GM19467 (cell line): ENCODE measurements at regions not wholly inside any gene's neighbourhood (a gene's known extent, or its start where the extent isn't known, plus 50 kb on each side); places are given as distances from the start of the nearest gene placed in this dataset.

ENCODE experiments used
- ATAC-seq: cut with Tn5 transposase; IDR thresholded peaks from one replicate; pipeline ENCODE4 v1.9.1; 2021; ENCODE audit warnings: mild to moderate bottlenecking, moderate library complexity; ENCODE audit not compliant: unreplicated experiment

- no peak for ATAC-seq
Measured at GRCh38 chr6:87815449-87815848, 113.4 kb upstream of the AKIRIN2 start.

GRCh38 chr6:87808005-87808757 is 106.1 kb upstream of the AKIRIN2 start:
- ATAC-seq: no peak

DNA sequence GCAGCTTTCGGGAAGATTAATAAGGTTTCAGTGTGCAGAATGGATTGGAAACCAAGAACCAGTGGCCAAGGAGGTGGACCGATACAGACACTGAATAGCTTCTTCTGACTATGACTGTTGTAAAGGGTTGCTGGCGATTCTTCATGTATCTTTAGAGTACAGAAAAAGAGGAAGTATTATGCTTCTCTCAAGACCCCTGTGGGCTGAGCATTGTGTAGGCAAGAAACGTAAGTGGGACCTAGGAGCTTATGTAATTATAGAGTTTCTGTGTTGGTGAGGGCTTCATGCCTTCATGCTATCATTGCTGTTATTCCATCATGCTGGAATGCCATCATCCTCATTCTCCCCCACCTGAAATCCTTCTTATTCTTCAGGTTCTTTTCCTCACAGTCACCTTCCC is 105.4 kb upstream of the AKIRIN2 start:
- no peak for ATAC-seq

DNA sequence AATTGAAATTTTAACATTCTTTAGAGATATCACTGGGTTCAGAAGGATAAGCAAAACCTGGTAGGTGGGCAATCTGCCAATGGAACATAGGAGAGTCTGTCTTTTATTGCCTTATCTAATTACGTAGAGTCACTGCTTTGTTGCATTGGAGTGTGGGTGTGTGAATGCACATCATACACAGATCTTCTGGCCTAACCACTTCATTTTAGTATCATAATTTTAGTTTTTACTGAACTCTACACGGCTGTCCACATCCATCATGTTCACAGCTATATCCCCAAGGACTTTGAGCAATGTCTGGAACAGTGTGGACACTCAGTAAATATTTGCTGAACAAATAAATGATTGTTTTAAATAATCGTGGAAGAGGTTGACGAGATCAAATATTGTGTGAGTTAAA is 104.6 kb upstream of the AKIRIN2 start:
- no peak for ATAC-seq

GRCh38 chr6:87806099-87806498 is 104.1 kb upstream of the AKIRIN2 start:
- no peak for ATAC-seq

DNA sequence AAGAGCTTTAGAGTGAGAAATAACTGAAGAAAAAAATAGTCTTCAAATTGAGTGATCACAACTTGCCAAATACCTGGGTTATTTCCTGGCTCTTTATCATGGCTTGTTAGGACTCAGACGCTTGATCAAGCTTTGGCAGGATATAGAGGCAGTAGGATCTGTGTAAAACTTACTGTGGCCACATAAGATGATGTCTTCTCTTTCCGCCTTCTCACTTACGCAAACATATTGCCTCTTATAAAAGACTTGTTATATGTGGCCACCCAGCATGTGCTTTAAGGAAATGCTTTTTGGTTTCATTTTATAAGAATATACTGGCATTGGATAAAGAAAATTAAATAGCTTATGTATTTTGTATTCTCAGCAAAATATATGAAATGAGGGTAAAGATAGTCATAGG is 101.8 kb upstream of the AKIRIN2 start:
- no peak for ATAC-seq

DNA sequence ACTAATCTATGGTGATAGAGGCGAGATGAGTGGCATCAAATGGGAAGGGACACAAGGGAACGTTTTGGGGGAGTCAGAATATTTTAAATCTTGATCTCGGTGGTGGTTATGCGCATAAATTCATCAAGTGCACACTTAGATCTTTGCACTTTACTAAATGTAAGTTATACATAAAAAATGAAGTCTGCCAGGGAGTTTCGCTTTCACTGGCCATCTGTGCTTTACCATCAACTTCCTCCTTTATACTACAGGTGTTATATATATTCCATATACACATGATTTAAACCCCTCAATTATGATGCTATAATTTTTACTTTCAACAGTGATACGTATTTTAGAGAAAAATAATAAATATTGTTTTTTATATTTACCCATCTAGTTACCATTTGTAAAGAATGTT is 97.6 kb upstream of the AKIRIN2 start:
- no peak for ATAC-seq

DNA sequence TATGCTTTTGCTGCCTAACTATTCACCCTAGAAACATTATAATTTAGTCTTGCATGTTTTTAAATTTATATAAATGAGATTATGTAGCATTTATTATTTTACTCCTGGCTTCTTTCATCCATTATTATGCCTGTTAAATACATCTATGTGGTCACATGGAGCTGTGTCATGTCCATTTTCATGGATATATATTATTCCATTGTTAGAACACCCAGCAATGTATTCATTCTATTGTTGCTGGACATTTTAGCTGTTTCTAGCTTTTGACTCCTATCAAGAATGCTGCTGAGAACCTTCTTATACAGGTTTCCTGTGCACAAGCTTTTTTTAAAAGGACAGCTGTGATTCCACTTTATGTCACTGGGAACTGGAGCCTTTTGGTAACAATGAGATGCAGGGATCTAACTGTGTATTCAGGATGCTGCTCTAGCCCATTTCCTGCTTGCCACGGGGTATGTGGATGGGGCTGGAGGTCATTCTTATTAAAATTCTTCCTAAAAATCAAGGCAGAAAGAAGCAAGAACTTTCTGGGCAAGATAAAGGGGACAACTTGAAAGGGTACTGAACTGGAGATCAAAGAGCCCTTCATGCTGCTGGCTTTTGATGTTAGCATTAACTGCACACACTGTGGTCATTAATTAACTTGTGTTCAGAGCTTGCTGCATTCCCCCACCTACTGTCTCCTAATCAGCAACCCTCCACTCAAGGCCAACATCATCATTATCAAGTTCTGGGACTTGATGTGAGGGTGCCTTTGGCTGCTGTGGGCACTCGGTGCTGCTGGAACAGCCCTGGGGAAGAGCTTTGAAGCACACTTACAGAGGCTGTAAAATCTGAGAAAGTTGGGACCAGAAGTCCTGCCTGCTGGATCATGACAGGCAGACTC is 96.6 kb upstream of the AKIRIN2 start:
- no peak for ATAC-seq

- no peak for ATAC-seq
Measured at GRCh38 chr6:87794922-87795885, 93.2 kb upstream of the AKIRIN2 start.

GRCh38 chr6:87793315-87793714 is 91.3 kb upstream of the AKIRIN2 start:
- ATAC-seq: no peak

- ATAC-seq: no peak
Measured at GRCh38 chr6:87791982-87792381, 89.9 kb upstream of the AKIRIN2 start.

DNA sequence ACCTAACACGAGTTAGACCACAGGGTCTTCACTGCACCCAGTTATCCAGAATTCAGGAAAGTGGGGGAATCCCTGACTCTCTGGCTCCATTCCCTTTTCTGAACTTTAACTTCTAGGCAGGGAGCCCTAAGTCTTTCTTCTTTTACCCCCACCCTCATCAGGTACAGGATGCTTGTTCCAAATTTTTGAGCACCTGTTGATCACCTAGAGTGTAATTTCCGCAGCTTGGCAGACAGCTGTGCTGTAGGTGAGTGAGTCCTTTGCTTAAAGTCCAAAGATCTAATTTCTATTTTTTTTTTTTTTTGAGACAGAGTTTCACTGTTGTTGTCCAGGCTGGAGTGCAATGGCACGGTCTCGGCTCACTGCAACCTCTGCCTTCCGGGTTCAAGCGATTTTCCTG is 89.5 kb upstream of the AKIRIN2 start:
- ATAC-seq: no peak

- no peak for ATAC-seq
Measured at GRCh38 chr6:87791029-87791428, 89.0 kb upstream of the AKIRIN2 start.

DNA sequence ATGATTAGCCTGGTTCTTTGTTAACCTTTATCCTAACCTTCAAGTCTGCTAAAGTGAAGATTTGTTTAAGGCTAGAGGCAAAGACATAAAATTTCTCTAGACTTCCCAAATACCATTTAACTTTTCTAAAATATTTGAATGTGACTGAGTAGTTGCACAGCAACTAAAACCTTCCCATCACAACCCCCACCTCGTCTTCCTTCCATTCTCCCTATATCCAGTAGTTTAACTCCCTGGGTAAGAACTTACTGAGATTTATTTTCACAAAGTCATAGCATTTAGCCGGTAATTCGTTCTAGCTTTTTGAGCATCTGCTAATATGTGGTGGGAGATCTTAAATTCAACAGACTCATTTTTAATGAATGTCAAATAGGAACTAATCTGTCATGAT is 87.9 kb upstream of the AKIRIN2 start:
- no peak for ATAC-seq

DNA sequence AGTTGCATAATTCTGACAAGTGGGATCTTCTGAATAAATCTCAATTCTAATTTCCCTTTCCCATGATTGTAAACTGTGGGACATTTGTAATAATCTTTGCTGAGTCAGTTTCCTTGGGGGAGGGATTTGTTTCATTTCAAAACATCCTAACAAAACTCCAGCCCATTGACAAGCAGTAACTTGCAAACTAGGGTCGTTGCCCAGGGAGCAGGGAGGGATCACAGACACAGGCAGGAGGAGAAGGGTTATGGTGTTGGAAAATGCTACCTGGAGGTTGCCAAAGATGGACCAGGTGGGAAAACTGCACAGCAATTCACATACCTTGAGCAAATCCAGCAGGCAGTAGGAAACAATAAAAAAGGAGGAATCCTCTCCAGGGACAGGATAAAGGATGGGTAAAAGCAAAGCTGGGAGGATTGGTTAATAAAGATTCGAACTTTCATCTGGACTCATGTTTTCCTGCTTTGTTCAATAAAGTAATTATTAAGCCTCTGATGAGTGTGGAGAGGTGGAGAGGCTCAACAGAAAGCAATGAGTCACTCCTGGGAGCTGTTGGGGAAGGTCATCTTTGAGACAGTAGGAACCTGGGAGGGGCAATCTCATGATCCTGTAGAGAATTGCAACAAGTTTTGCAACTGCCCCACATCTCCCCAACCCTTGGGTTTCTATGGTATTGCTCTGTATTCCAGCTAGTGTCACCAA is 87.3 kb upstream of the AKIRIN2 start:
- ATAC-seq: no peak

GRCh38 chr6:87788141-87788540 is 86.1 kb upstream of the AKIRIN2 start:
- ATAC-seq: no peak

GRCh38 chr6:87785229-87785862 is 83.3 kb upstream of the AKIRIN2 start:
- no peak for ATAC-seq

GRCh38 chr6:87784690-87785089 is 82.7 kb upstream of the AKIRIN2 start:
- no peak for ATAC-seq

DNA sequence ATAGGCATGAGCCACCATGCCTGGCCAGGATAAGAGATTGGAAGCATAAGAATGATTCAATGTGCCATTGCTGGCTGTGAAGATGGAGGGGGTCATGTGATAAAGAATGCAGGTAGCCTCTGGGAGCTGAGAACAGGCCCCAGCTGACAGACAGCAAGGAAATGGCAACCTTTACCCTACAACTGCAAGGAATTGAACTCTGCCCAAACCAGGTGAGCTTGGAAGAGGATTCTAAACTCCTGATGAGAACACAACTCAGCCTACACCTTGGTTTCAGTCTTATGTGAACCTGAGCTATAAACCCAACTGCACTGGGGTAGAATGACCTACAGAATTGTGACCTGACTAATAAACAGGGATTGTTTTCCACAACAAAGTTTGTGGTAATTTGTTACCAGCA is 82.0 kb upstream of the AKIRIN2 start:
- no peak for ATAC-seq

GRCh38 chr6:87779542-87779941 is 77.5 kb upstream of the AKIRIN2 start:
- ATAC-seq: no peak
